Mammary epithelial cell (primary cell): ENCODE measurements at regions not wholly inside any gene's neighbourhood (a gene's known extent, or its start where the extent isn't known, plus 50 kb on each side); places are given as distances from the start of the nearest gene placed in this dataset.

ENCODE experiments used
- EZH2 ChIP-seq: IDR thresholded peaks from 2 replicates; pipeline ENCODE4 v1.6.1; 2012; ENCODE audit warnings: low read length, inconsistent platforms, borderline replicate concordance
- TF ChIP-seq, protein P1 (sequence below), 2 donors: IDR thresholded peaks in 1 of 2; conservative IDR thresholded peaks in 1 of 2; 2 replicates each; pipeline ENCODE4 v1.5.1; 2011 to 2012; ENCODE audit warnings: inconsistent platforms in 2 of 2, low read length in 2 of 2, mild to moderate bottlenecking in 2 of 2, control low read depth in 1 of 2, low read depth in 1 of 2; ENCODE audit not compliant: insufficient read depth in 1 of 2; ENCODE audit errors: extremely low read depth in 1 of 2

DNA sequence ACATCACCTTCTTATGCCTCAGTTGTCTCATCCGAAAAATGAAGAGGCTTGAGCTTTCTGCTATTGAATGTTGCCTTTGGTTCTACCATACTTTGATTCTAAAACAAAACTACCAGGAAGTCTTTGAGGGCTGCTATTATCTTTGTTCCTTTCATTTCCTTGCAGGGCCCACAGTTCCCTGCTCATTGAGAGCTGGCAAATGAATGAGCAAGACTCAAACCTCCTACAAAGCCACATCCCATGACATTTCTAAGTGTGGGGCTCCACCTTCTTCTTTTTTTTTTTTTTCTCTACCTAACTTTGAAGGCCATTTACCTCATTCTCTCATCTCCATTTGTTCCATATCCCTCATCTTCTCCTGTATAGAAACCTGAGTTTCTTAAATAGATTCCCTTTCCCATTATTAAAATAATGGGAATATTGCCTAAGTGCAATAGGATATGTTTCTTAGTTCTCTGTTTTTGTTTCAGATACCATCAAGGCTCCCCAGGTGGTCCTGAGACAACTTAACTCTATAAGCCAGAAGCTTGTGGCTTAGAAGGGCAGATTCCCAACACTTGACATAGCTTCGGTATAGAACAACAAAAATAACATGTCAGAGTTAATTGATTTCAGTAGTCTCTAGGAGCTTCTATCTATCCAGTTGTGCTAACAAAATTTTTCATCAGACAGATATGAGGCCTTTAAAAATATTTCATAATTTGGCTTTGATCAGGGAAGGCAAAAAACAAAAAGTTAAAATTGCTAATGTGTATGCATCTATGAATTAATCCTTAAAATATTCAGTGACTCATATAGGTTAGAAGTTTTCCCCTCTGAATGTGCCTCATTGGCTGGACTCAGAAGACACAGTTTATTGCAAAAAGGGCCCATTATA is 951.6 kb downstream of the TUSC7 start:
- TF ChIP-seq, protein P1, sequence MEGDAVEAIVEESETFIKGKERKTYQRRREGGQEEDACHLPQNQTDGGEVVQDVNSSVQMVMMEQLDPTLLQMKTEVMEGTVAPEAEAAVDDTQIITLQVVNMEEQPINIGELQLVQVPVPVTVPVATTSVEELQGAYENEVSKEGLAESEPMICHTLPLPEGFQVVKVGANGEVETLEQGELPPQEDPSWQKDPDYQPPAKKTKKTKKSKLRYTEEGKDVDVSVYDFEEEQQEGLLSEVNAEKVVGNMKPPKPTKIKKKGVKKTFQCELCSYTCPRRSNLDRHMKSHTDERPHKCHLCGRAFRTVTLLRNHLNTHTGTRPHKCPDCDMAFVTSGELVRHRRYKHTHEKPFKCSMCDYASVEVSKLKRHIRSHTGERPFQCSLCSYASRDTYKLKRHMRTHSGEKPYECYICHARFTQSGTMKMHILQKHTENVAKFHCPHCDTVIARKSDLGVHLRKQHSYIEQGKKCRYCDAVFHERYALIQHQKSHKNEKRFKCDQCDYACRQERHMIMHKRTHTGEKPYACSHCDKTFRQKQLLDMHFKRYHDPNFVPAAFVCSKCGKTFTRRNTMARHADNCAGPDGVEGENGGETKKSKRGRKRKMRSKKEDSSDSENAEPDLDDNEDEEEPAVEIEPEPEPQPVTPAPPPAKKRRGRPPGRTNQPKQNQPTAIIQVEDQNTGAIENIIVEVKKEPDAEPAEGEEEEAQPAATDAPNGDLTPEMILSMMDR (conservative IDR thresholded peaks at IDR 0.05 in 1 of 2, IDR thresholded peaks at IDR 0.05 in 1 of 2; ENCODE audit: extremely low read depth in 1 of 2, insufficient read depth in 1 of 2, low read depth in 1 of 2, low read length in 2 of 2) = no peak
- no peak for TF ChIP-seq EZH2
